ENCODE measurements at regions not wholly inside any gene's neighbourhood (a gene's known extent, or its start where the extent isn't known, plus 50 kb on each side); places are given as distances from the start of the nearest gene placed in this dataset.
"Not testable (repeated sequence)": the region's sequence is repeated elsewhere in the genome, so short reads cannot be mapped to it uniquely, and the experiment has no call there.

- no peak for DNase-seq (ENCODE audit: low spot score)
These were observed 235.8 kb downstream of the EPHA7 start for GRCh38 chr6:93183531-93183972.

- no peak for DNase-seq (ENCODE audit: low spot score)
These were observed 236.3 kb downstream of the EPHA7 start for GRCh38 chr6:93182938-93183479.

- no peak for DNase-seq (ENCODE audit: low spot score)
These were observed 241.4 kb downstream of the EPHA7 start for GRCh38 chr6:93177918-93178317.

- DNase-seq (ENCODE audit: low spot score), result no peak
These were observed 241.9 kb downstream of the EPHA7 start for GRCh38 chr6:93177438-93177837.

- no peak for DNase-seq (ENCODE audit: low spot score)
These were observed 243.3 kb downstream of the EPHA7 start for GRCh38 chr6:93176070-93176469.

- DNase-seq (ENCODE audit: low spot score), result not testable (repeated sequence)
These were observed 245.8 kb downstream of the EPHA7 start for GRCh38 chr6:93173573-93173972.

GRCh38 chr6:93165850-93166430 is 253.4 kb downstream of the EPHA7 start:
- no peak for DNase-seq (ENCODE audit: low spot score)

GRCh38 chr6:93164781-93165180 is 254.6 kb downstream of the EPHA7 start:
- no peak for DNase-seq (ENCODE audit: low spot score)

GRCh38 chr6:93163146-93163545 is 256.2 kb downstream of the EPHA7 start:
- no peak for DNase-seq (ENCODE audit: low spot score)

- DNase-seq (ENCODE audit: low spot score), result no peak
These were observed 279.8 kb downstream of the EPHA7 start for GRCh38 chr6:93139408-93140081.

- no peak for DNase-seq (ENCODE audit: low spot score)
These were observed 283.2 kb downstream of the EPHA7 start for GRCh38 chr6:93136111-93136510.

GRCh38 chr6:93124006-93124632 is 295.2 kb downstream of the EPHA7 start:
- DNase-seq (ENCODE audit: low spot score), result no peak

- DNase-seq (ENCODE audit: low spot score), result no peak
These were observed 295.8 kb downstream of the EPHA7 start for GRCh38 chr6:93123585-93123984.

- DNase-seq (ENCODE audit: low spot score), result no peak
These were observed 299.1 kb downstream of the EPHA7 start for GRCh38 chr6:93120154-93120742.

- no peak for DNase-seq (ENCODE audit: low spot score)
These were observed 313.5 kb downstream of the EPHA7 start for GRCh38 chr6:93105907-93106306.

- DNase-seq (ENCODE audit: low spot score), result no peak
These were observed 314.3 kb downstream of the EPHA7 start for GRCh38 chr6:93105017-93105416.

- DNase-seq (ENCODE audit: low spot score), result no peak
These were observed 315.1 kb downstream of the EPHA7 start for GRCh38 chr6:93104195-93104817.

- no peak for DNase-seq (ENCODE audit: low spot score)
These were observed 330.5 kb downstream of the EPHA7 start for GRCh38 chr6:93088621-93089501.

- DNase-seq (ENCODE audit: low spot score), result no peak
These were observed 331.8 kb downstream of the EPHA7 start for GRCh38 chr6:93087606-93088005.

- DNase-seq (ENCODE audit: low spot score), result no peak
These were observed 333.0 kb downstream of the EPHA7 start for GRCh38 chr6:93086351-93086750.

All from globus pallidus (tissue), 1 donor.